ENCODE measurements at regions not wholly inside any gene's neighbourhood (a gene's known extent, or its start where the extent isn't known, plus 50 kb on each side); places are given as distances from the start of the nearest gene placed in this dataset.

DNA sequence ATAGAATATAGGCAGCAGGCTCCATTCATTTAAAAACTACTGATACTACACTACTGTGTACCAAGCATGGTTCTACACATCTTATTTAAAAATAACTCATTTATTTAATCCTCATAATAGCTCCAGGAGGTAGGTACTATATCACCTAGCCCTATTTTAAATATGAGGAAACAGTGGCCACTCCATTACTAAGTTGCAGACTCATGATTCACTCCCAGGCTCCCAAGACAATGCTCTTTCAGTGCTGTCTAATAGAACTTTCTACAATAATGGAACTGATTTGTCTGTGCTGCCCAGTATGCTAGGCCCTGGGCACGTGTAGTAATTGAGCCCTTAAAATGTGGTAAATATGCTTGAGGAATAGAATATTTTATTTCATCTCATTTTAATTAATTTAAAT is 357.1 kb downstream of the LTN1 start:
- TF ChIP-seq CTCF (IDR thresholded peaks at IDR 0.05) (no peak), REST (IDR thresholded peaks at IDR 0.05; ENCODE audit: insufficient read depth in 1 of 2, low read depth in 2 of 2, low read length in 1 of 2) (no peak), POLR2AphosphoS5 (IDR thresholded peaks at IDR 0.05; ENCODE audit: low read depth, low read length) (no peak), SIN3A (IDR thresholded peaks at IDR 0.05; ENCODE audit: borderline replicate concordance, insufficient read depth, low read depth, low read length) (no peak)
